ENCODE measurements at regions not wholly inside any gene's neighbourhood (a gene's known extent, or its start where the extent isn't known, plus 50 kb on each side); places are given as distances from the start of the nearest gene placed in this dataset.

DNA sequence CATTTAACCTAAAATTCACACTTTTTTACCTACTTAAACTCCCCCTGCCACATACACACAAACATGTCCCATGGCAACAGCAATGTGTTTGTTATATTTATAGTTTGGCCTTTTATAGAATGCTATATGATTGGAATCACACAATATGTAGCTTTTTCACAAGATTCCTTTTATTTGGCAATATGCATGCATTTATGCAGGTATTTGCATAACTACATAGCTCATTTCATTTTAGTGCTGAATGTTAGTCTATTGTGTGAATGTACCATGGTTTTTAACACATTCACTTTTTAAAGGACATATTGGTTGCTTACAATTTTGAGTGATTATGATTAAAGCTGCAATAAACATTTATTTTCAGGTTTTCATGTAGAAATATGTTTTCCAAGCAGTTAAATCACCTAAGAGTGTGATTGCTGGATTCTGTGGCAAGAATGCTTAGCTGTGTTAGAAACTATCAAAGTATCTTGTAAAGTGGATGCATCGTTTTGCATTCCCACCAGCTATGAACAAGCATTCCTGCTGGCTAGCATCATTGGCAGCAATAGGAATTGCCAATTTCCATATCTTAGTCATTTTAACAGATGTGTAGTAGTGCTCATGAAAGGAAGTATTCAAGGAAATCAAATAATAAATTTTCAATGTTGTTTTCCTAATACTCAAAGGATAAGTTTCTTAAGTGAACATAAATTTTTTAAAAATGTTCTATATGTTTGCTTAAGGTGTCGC lies 557.0 kb downstream of the SLITRK1 start:
- DNase-seq, result no peak

- no peak for DNase-seq
These were observed 570.2 kb downstream of the SLITRK1 start for GRCh38 chr13:83311886-83312577.

DNA sequence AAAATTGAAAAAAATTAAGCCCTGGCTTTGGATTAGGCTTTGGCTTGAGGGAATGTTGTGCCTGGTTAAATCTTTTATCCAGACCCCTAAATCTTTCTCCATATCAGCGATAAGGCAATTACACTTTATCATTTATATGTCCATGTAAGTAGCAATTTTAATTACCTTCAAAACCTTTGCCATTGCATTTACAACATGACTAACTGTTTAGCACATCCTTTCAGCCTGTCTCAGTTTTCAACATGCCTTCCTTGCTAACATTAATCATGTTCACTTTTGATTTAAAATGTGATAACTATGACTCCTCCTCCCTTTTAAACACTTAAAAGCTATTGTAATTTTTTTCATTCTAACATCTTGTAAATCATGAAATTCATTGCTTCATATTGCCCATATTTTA lies 583.7 kb downstream of the SLITRK1 start:
- DNase-seq, result no peak

DNA sequence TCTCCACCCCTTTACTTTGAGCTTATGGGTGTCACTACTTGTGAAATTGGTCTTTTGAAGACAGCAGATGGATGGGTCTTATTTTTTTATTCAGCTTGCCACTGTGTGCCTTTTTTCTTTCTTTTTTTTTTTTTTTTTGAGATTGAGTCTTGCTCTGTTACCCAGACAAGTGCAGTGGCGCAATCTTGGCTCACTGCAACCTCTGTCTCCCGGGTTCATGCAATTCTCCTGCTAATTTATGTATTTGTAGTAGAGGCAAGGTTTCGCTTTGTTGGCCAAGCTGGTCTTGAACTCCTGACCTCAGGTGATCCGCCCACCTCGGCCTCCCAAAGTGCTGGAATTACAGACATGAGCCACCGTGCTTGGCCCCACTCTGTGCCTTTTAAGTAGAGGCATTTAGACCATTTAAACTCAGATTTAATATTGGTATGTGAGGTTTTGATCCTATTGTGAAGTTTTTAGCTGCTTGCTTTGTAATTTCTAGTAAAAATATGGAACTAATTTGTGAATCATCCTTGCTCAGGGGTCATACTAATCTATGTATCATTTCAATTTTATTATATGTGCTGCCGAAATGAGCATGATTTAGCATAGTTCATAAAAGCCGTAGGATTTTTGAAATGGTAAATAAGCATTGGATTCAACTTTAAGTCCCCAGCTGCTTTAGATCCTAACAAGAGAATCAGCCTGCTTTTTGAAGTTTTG lies 584.5 kb downstream of the SLITRK1 start:
- DNase-seq, result no peak

DNA sequence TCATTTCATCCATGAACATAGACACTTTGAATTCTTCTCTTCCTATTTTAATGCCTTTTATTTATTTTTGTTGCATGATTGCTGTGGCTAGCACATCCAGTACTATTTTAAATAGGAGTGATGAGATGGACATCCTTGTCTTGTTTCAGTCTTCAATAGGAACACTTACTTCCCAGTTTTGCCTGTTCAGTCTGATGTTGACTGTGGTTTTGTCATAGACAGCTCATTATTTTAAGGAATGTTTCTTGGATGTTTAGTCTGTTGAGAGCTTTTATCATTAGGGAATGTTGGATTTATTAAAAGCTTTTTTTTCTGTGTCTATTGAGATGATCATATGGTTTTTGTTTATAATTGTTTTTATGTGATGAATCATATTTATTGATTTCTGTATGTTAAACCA lies 586.6 kb downstream of the SLITRK1 start:
- no peak for DNase-seq

GRCh38 chr13:83286737-83287136 lies 595.5 kb downstream of the SLITRK1 start:
- DNase-seq, result peak in 1 of 4 experiments; percentile 8

- no peak for DNase-seq
These were observed 600.6 kb downstream of the SLITRK1 start for GRCh38 chr13:83281654-83282053.

GRCh38 chr13:83274679-83275078 lies 607.6 kb downstream of the SLITRK1 start:
- no peak for DNase-seq

GRCh38 chr13:83272652-83273240 lies 609.5 kb downstream of the SLITRK1 start:
- DNase-seq, result no peak

DNA sequence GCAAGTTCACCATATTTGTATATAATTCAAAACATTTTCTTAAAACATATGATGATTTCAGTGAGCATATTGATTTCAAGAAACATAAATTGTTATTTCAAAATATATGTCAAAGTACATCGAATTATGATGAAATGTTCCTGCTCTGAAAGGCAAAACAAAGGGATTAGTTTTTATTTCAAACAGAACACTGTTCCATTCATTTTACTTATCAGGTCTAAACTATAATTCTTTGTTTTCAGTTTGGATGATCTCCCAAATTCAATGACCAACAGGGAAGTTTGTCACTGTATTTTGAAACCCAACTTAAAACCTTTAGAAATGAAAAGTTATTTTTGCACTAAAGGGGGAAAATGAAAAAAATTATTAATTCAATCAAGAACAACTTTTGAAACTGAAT lies 610.2 kb downstream of the SLITRK1 start:
- DNase-seq, result no peak

DNA sequence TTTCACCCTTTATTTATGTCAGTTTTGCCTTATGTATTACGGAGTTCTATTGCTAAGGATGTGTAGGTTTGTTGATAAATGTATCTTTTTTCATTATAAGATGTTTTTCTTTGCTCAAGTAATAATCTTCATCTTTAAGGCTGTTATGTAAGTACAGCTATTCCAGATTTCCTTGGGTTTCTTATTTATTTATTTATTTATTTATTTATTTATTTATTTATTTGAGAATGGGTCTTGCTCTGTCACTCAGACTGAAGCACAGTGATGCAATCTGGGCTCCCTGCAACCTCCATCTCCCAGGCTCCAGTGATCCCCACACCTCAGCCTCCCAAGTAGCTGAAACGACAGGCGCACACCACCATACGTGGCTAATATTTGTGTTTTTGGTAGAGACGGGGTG lies 617.0 kb downstream of the SLITRK1 start:
- DNase-seq, result no peak

- no peak for DNase-seq
These were observed 633.5 kb downstream of the SLITRK1 start for GRCh38 chr13:83248751-83249150.

DNA sequence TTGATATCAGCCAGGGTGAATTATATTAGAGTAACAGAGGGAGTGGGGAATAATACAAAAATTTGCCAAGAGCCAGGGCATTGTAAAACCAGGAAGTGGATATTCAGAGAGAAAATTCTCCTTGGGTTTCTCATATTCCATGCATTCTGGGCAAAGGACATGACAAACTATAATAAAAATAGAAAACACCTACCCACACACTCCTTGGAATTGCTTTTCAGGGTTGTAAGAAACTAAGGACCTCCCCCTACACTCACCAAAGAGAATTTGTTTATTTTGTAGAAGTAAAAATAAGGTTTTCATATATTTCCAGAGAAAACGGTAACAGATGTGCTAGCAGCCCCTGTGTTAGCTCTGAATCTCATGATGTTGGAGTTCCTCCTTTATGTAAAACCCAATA lies 649.6 kb downstream of the SLITRK1 start:
- no peak for DNase-seq

- no peak for DNase-seq
These were observed 652.5 kb downstream of the SLITRK1 start for GRCh38 chr13:83229574-83230305.

GRCh38 chr13:83223546-83223945 lies 658.7 kb downstream of the SLITRK1 start:
- DNase-seq, result no peak

DNA sequence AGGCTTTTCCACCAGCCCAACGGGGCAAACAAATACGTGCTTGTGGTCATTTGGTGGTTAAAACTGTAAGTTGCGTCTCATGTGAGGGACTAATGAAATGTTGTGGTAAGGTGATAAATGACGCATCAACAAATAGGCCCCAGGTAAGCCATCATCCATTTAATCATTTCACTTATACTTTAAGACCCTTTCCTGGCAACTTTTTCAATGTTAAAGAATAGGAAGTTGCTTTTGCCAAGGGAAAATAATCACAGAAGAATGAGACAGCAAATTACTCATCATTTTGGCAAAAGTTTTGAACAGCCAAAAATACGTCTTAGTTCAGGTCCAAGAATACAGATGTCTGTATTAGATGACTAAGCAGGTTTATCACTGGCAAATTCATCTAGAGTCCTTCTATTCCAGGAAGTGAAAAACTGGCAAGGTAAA lies 660.4 kb downstream of the SLITRK1 start:
- no peak for DNase-seq

DNA sequence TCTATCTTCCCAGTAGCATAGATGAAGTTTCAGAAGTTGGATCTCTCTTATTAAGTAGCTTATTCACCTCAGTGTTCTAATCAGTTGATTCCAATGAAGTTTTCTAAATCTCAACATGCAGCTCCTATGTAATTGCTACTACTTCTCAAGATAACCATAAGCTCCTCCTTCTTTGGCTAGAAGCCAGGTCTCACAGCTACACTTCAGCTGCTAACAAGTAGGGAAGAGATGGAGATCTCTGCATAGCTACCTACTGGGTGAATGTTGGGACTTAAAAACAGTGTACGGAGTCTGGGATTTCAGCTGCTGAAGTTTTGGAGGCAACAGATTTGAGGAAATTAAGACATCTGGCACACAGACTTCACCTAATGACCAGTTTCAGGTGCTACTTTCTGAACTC lies 661.0 kb downstream of the SLITRK1 start:
- peak in 1 of 4 experiments; percentile 4 for DNase-seq

DNA sequence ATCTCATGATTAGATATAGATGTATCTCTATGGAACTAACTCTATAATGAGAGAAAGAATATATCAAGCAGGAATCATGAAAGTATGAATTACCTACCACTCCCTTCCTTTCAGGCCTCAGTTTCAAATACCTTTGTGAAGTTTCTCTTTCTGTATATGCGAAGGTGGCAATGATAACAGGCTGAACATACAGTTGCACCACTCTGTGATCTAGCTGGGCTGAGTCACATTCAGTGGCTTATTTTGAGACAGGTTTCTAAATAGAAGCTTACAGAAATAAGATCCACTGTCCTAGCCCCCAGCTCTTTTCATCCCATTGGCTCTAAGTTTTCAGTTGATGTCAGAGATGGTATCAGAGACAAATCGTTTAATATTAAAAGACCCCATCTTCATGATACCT lies 662.0 kb downstream of the SLITRK1 start:
- no peak for DNase-seq

- DNase-seq, result no peak
These were observed 662.4 kb downstream of the SLITRK1 start for GRCh38 chr13:83219832-83220231.

GRCh38 chr13:83216479-83217245 lies 665.6 kb downstream of the SLITRK1 start:
- DNase-seq, result no peak

DNA sequence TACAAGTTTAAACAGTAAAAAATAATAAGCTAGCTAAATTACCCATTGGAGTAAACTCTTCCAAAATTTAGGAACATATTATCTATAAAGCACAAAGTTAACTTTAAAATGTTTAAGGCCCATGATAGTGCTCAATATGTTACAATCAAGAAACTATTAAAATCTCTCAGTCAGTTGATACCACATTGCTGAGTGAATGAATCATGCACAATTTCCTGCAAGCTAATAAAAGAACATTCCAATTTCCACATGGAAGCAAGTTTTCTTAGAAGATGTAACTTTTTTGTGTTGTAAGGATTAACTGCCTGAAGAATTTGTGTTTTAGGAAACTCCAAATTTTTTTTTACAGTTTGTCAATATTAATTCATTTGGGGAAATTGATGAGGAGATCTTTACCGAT lies 666.6 kb downstream of the SLITRK1 start:
- DNase-seq, result no peak

- DNase-seq, result no peak
These were observed 667.8 kb downstream of the SLITRK1 start for GRCh38 chr13:83214452-83214851.

Data from suppressor macrophage (primary cell).